Common myeloid progenitor, CD34-positive (primary cell): ENCODE measurements at regions not wholly inside any gene's neighbourhood (a gene's known extent, or its start where the extent isn't known, plus 50 kb on each side); places are given as distances from the start of the nearest gene placed in this dataset.

Experiments used
- CTCF ChIA-PET: fragments of 350-600 bp; sonication (Branson Sonifier 250); formaldehyde crosslinking; loops from one replicate; lab custom pipeline; 2021; ENCODE audit warnings: antibody characterized with exemption; lab: Charles Lee
- POLR2A ChIA-PET: fragments of 350-600 bp; sonication (Branson Sonifier 250); formaldehyde crosslinking; loops from one replicate; lab custom pipeline; 2021; ENCODE audit warnings: antibody characterized with exemption; lab: Charles Lee
- DNase-seq, 3 donors: peaks; one replicate each; pipeline versions ENCODE4 v3.0.0 to v3.0.0-alpha.2; 2013
- H3K27ac ChIP-seq, 2 experiments: 1 replicate in 1 of 2; 2 replicates in 1 of 2; pipeline ENCODE4 v1.7.0; 2013; ENCODE audit warnings: inconsistent platforms in 2 of 2, low read length in 2 of 2, mild to moderate bottlenecking in 2 of 2, low read depth in 1 of 2, moderate library complexity in 1 of 2; ENCODE audit not compliant: severe bottlenecking in 2 of 2, insufficient read depth in 1 of 2, poor library complexity in 1 of 2
- H3K27me3 ChIP-seq, 5 experiments: replicated peaks in 2 of 5; 1 replicate in 3 of 5; 2 replicates in 2 of 5; pipeline versions ENCODE4 v1.6.1 to v1.7.0; 2013; ENCODE audit warnings: low read length in 4 of 5, mild to moderate bottlenecking in 2 of 5, moderate library complexity in 2 of 5, inconsistent platforms in 1 of 5; ENCODE audit not compliant: insufficient read depth in 5 of 5, control insufficient read depth in 4 of 5
- H3K36me3 ChIP-seq, 4 experiments: 1 replicate in 2 of 4; 2 replicates in 2 of 4; pipeline versions ENCODE4 v1.6.1 to v1.7.0; 2013; ENCODE audit warnings: low read length in 3 of 4, control low read depth in 1 of 4, mild to moderate bottlenecking in 1 of 4; ENCODE audit not compliant: control insufficient read depth in 4 of 4, insufficient read depth in 4 of 4
- H3K4me1 ChIP-seq, 4 experiments: 1 replicate in 3 of 4; 2 replicates in 1 of 4; pipeline versions ENCODE4 v1.6.1 to v1.7.1; 2013; ENCODE audit warnings: low read length in 3 of 4, mild to moderate bottlenecking in 3 of 4, control low read depth in 1 of 4, inconsistent platforms in 1 of 4, moderate library complexity in 1 of 4; ENCODE audit not compliant: control insufficient read depth in 4 of 4, insufficient read depth in 4 of 4; ENCODE audit errors: control extremely low read depth in 1 of 4
- H3K4me3 ChIP-seq, 7 experiments: 1 replicate in 4 of 7; 2 replicates in 3 of 7; pipeline versions ENCODE4 v1.5.1 to v1.7.0; 2013; ENCODE audit warnings: mild to moderate bottlenecking in 7 of 7, low read length in 6 of 7, moderate library complexity in 6 of 7, inconsistent platforms in 2 of 7, low read depth in 2 of 7, control low read depth in 1 of 7; ENCODE audit not compliant: insufficient read depth in 4 of 7, control insufficient read depth in 1 of 7; ENCODE audit errors: extremely low read depth in 1 of 7
- H3K9me3 ChIP-seq, 5 experiments: 1 replicate in 4 of 5; 2 replicates in 1 of 5; pipeline versions ENCODE4 v1.6.1 to v1.7.1; 2013; ENCODE audit warnings: low read length in 4 of 5, mild to moderate bottlenecking in 2 of 5, inconsistent platforms in 1 of 5, low read depth in 1 of 5, moderate library complexity in 1 of 5; ENCODE audit not compliant: control insufficient read depth in 4 of 5, insufficient read depth in 2 of 5; ENCODE audit errors: control extremely low read depth in 1 of 5
- WGBS: methylation state at CpG from one replicate; pipeline ENCODE4 v1.1.5; 2013; ENCODE audit not compliant: insufficient coverage; 5-methylcytosine and 5-hydroxymethylcytosine counted together

DNA sequence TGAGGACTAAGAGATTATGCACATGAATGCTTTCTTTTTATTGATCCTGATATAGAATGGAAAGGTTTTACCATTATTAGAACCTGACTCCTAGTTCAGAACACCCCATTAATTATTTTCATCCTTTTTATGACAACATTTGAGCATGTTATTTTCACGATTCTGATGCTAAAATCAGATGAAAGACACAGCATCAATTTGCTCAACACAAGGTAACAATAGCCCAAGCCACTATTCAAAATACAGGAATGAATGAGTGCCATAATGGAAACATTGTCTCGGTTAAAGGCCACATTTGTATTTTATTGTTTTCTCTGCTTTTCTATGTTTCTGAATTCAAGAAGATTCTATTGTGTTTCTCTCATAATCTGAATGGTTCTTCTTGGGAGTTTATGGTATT, 126.3 kb upstream of the POF1B start:
- POLR2A ChIA-PET: no interaction called here
- Histone ChIP-seq H3K4me3 (no peak overlapping the region), H3K9me3 (no peaks in the 10 kb centered on the region), H3K27ac (no peak overlapping the region), H3K4me1 (no peaks in the 10 kb centered on the region), H3K36me3 (no peaks in the 10 kb centered on the region), H3K27me3 (peaks cover 0 to 4% (median 0%) of the 10 kb centered on the region in 5 experiments)
- CTCF ChIA-PET: no interaction called here
- 80% methylated on average over 1 of the region's 2 CpGs for WGBS
- no peak for DNase-seq

DNA sequence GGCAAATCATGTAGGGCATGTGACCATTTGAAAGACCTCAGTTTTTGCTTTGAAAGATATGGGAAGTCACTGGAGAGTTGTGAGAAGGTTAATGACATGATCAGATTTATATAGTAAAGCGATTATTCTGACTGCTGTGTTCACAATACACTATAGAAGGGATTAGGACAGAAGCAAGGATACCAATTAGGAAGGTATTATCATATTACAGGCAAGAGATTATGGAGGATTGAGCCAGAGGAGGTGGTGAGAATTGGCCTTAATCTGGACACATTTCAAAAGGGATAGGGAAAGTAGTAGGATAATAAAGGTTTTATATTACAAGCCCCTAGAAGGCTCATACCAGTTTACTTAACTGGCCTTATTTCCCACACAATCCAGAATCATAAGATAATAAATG, 124.9 kb upstream of the POF1B start:
- H3K4me3 ChIP-seq: no peak overlapping the region
- H3K27me3 ChIP-seq: peaks cover 0 to 4% (median 0%) of the 10 kb centered on the region in 5 experiments
- no peak for DNase-seq
- H3K27ac ChIP-seq: no peak overlapping the region
- H3K36me3 ChIP-seq: no peaks in the 10 kb centered on the region
- H3K9me3 ChIP-seq: no peaks in the 10 kb centered on the region
- ChIA-PET CTCF (no interaction called here), POLR2A (no interaction called here)
- WGBS: no CpG with 5 or more reads among the region's 1 CpG
- no peaks in the 10 kb centered on the region for H3K4me1 ChIP-seq

DNA sequence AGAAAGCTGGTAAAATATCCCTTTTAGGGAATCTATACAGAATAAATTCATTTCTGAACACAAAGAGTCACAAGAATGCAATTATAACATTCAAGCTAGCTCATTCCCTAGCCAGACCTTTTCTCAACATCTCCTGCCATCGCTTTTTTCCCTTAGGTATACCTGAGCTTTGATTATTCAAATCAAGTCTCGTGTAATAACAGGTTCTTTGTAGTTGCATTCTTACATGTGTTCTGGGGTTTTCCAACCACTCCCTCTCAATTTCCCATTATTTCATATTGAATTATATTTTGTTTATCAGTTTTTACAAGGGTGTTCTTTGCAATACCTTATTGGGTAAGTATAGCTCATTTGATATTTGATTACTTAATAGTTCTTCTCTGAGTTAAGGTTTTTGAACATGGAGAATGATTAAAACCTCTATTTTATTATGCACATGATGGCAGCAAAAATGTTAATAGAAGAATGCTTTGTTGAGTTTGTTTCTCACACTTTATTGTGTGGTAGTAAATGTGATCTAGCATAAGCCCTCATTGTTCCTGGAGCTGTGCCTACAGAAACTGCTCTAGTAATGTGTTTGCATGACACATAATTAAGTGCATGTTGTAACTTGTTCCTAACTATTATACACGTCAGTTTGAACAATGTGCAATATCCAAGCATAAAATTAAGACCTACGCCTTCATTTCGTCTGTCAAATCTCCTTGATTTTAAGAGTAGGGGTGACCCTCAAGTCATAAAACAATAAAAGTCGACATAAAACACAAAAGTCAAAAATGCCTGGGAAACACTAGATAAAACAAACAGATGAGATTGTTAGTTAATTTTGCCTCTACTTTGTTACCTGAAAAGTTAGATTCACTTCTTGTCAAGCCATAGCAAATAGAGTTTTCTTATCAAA, 124.0 kb upstream of the POF1B start:
- 76% methylated on average over 2 of the region's 6 CpGs for WGBS
- peaks cover 0 to 4% (median 0%) of the 10 kb centered on the region in 5 experiments for H3K27me3 ChIP-seq
- ChIA-PET POLR2A (no interaction called here), CTCF (no interaction called here)
- DNase-seq: no peak
- H3K4me3 ChIP-seq: no peak overlapping the region
- no peaks in the 10 kb centered on the region for H3K9me3 ChIP-seq
- H3K4me1 ChIP-seq: no peaks in the 10 kb centered on the region
- H3K27ac ChIP-seq: no peak overlapping the region
- H3K36me3 ChIP-seq: no peaks in the 10 kb centered on the region

- Histone ChIP-seq H3K4me1 (no peaks in the 10 kb centered on the region), H3K27ac (no peak overlapping the region), H3K36me3 (no peaks in the 10 kb centered on the region), H3K4me3 (no peak overlapping the region), H3K9me3 (no peaks in the 10 kb centered on the region), H3K27me3 (peaks cover 0 to 4% (median 0%) of the 10 kb centered on the region in 5 experiments)
- DNase-seq: no peak
- CTCF ChIA-PET: no interaction called here
- POLR2A ChIA-PET: no interaction called here
- 100% methylated on average over 1 of the region's 3 CpGs for WGBS
These were observed 121.9 kb upstream of the POF1B start for GRCh38 chrX:85501349-85501748.

DNA sequence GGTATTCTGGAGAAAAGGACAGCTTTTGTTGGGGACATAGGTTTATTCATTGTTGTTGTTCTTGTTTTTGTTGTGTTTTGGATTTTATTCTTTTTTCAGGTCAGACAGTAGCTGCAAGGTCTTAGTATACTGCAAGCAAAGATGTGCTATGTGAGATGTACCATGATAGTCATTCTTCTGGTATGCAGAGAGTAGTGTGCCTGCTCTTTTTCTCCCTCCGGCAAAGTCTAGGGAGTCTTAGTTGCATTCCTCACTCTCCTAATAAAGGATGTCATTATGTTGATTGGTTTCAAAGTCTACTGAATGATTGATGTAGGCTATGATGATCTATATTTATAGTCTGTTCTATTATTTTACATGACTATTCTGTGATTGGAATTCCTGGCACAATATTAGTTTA, 119.9 kb upstream of the POF1B start:
- Histone ChIP-seq H3K36me3 (no peaks in the 10 kb centered on the region), H3K4me1 (no peaks in the 10 kb centered on the region), H3K27ac (no peak overlapping the region), H3K9me3 (no peaks in the 10 kb centered on the region), H3K27me3 (peaks cover 0 to 4% (median 0%) of the 10 kb centered on the region in 5 experiments), H3K4me3 (no peak overlapping the region)
- ChIA-PET POLR2A (no interaction called here), CTCF (no interaction called here)
- whole genome bisulfite sequencing: no CpG with 5 or more reads among the region's 1 CpG
- no peak for DNase-seq

GRCh38 chrX:85493821-85494220, 114.4 kb upstream of the POF1B start:
- ChIA-PET POLR2A (no interaction called here), CTCF (no interaction called here)
- Histone ChIP-seq H3K27me3 (no peaks in the 10 kb centered on the region), H3K36me3 (no peaks in the 10 kb centered on the region), H3K9me3 (no peaks in the 10 kb centered on the region), H3K27ac (no peak overlapping the region), H3K4me3 (no peak overlapping the region), H3K4me1 (no peaks in the 10 kb centered on the region)
- DNase-seq: no peak
- WGBS: 83% methylated on average over 1 of the region's 3 CpGs

- CTCF ChIA-PET: no interaction called here
- no peaks in the 10 kb centered on the region for H3K36me3 ChIP-seq
These were observed 74.8 kb upstream of the POF1B start for GRCh38 chrX:85454295-85454694.

More at GRCh38 chrX:85454295-85454694, 74.8 kb upstream of the POF1B start:
- H3K27ac ChIP-seq: no peak overlapping the region
- H3K9me3 ChIP-seq: no peaks in the 10 kb centered on the region
- POLR2A ChIA-PET: no interaction called here
- H3K27me3 ChIP-seq: no peaks in the 10 kb centered on the region
- no peak overlapping the region for H3K4me3 ChIP-seq
- no peaks in the 10 kb centered on the region for H3K4me1 ChIP-seq
- DNase-seq: no peak
